Tibial nerve (tissue), 3 donors: ENCODE measurements at regions not wholly inside any gene's neighbourhood (a gene's known extent, or its start where the extent isn't known, plus 50 kb on each side); places are given as distances from the start of the nearest gene placed in this dataset.

Experiments used
- CTCF ChIP-seq, 5 experiments: fragments of 200-600 bp in 3 of 5; fragments of 450-650 bp in 2 of 5; sonication (generic) in 3 of 5; IDR thresholded peaks; one replicate each; pipeline ENCODE4 v1.5.1; 2016 to 2019; ENCODE audit warnings: antibody characterized with exemption in 5 of 5, mild to moderate bottlenecking in 3 of 5, moderate library complexity in 2 of 5
- POLR2A ChIP-seq, 2 donors: fragments of 450-650 bp; IDR thresholded peaks; one replicate each; pipeline ENCODE4 v1.6.1; 2017; ENCODE audit warnings: antibody characterized with exemption in 2 of 2, mild to moderate bottlenecking in 2 of 2, moderate library complexity in 2 of 2

GRCh38 chr17:14923981-14924380 lies 341.1 kb downstream of the PMP22 start:
- no peak for TF ChIP-seq CTCF (IDR thresholded peaks at IDR 0.05)
- no peak for TF ChIP-seq POLR2A (IDR thresholded peaks at IDR 0.05)
